ENCODE measurements at regions not wholly inside any gene's neighbourhood (a gene's known extent, or its start where the extent isn't known, plus 50 kb on each side); places are given as distances from the start of the nearest gene placed in this dataset.
"Not testable (repeated sequence)": the region's sequence is repeated elsewhere in the genome, so short reads cannot be mapped to it uniquely, and the experiment has no call there.

DNA sequence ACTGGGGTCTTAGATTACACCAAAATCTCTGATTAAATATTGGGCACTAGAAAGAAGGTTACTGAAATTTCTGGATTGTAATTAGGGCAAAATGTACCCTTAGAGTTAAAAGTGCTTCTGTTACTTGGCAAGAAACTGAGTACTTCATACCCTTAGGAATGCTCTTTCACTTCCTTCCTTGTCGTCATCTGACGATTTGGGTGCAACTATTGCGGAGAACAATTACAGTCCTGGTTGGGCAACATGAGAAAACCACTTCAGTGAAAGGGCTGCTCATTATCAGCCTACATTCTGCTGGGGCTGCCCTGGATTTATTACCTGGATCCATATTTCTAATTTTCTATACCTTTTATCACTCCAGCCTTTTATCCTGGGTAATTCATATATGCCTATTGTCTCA lies 348.5 kb upstream of the MDGA2 start:
- Histone ChIP-seq H3K79me2 (ENCODE audit: insufficient read depth, low read length) (no peaks in the 10 kb centered on the region), H3K36me3 (ENCODE audit: control insufficient read depth in 1 of 2, insufficient read depth in 2 of 2, low read length in 2 of 2) (no peaks in the 10 kb centered on the region), H3K9me2 (ENCODE audit: insufficient read depth) (no peaks in the 10 kb centered on the region), H4K20me1 (ENCODE audit: insufficient read depth) (no peaks in the 10 kb centered on the region), H3K4me3 (replicated peaks in 1 of 2; ENCODE audit: low read depth in 1 of 2, low read length in 2 of 2) (no peak overlapping the region), H3K9me3 (ENCODE audit: control insufficient read depth in 1 of 2, insufficient read depth in 1 of 2, low read depth in 1 of 2, low read length in 2 of 2) (peaks cover 0 to 4% of the 10 kb centered on the region in 2 experiments; a peak in 1 of 4 replicates), H3K27ac (ENCODE audit: low read depth, low read length) (no peak overlapping the region), H3K9ac (ENCODE audit: low read length) (no peak overlapping the region), H2AFZ (ENCODE audit: low read depth, low read length, poor library complexity, severe bottlenecking) (no peak overlapping the region), H3K4me2 (ENCODE audit: low read length) (no peak overlapping the region), H3K4me1 (ENCODE audit: control insufficient read depth in 1 of 2, insufficient read depth in 2 of 2, low read length in 2 of 2) (no peaks in the 10 kb centered on the region), H3K27me3 (ENCODE audit: insufficient read depth, low read length) (no peaks in the 10 kb centered on the region)
- intact Hi-C loops (cut with micrococcal nuclease): no loop called here
- no peak for DNase-seq (ENCODE audit: low read depth, low spot score)
- ATAC-seq: no peak
- TF ChIP-seq CEBPB (IDR thresholded peaks at IDR 0.05; ENCODE audit: low read depth) (no peak), SP1 (IDR thresholded peaks at IDR 0.05; ENCODE audit: low read depth) (no peak), POLR2AphosphoS5 (IDR thresholded peaks at IDR 0.05; ENCODE audit: low read depth, low read length) (no peak), SIN3A (IDR thresholded peaks at IDR 0.05; ENCODE audit: low read depth) (no peak), ELF1 (IDR thresholded peaks at IDR 0.05; ENCODE audit: borderline replicate concordance, low read depth) (no peak), RAD21 (IDR thresholded peaks at IDR 0.05; ENCODE audit: low read depth) (no peak), POLR2A (IDR thresholded peaks at IDR 0.05; ENCODE audit: borderline replicate concordance, extremely low read depth, insufficient read depth, insufficient read length) (no peak), ZNF274 (IDR thresholded peaks at IDR 0.05; ENCODE audit: low read depth, low read length) (no peak), JUND (IDR thresholded peaks at IDR 0.05) (no peak), YY1 (IDR thresholded peaks at IDR 0.05; ENCODE audit: extremely low read depth, insufficient replicate concordance, low read depth, low read length) (no peak), EZH2phosphoT487 (IDR thresholded peaks at IDR 0.05; ENCODE audit: borderline replicate concordance) (no peak), CBX3 (IDR thresholded peaks at IDR 0.05; ENCODE audit: low read depth) (no peak), ZFX (IDR thresholded peaks at IDR 0.05) (no peak), EGR1 (IDR thresholded peaks at IDR 0.05; ENCODE audit: low read depth) (no peak), TCF7L2 (IDR thresholded peaks at IDR 0.05; ENCODE audit: borderline replicate concordance, extremely low read depth, insufficient read depth, insufficient read length) (no peak)
- TF ChIP-seq, protein P1, sequence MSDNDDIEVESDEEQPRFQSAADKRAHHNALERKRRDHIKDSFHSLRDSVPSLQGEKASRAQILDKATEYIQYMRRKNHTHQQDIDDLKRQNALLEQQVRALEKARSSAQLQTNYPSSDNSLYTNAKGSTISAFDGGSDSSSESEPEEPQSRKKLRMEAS (IDR thresholded peaks at IDR 0.05): no peak
- TF ChIP-seq, protein P2, sequence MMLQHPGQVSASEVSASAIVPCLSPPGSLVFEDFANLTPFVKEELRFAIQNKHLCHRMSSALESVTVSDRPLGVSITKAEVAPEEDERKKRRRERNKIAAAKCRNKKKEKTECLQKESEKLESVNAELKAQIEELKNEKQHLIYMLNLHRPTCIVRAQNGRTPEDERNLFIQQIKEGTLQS (IDR thresholded peaks at IDR 0.05): no peak
- TF ChIP-seq, protein P3, sequence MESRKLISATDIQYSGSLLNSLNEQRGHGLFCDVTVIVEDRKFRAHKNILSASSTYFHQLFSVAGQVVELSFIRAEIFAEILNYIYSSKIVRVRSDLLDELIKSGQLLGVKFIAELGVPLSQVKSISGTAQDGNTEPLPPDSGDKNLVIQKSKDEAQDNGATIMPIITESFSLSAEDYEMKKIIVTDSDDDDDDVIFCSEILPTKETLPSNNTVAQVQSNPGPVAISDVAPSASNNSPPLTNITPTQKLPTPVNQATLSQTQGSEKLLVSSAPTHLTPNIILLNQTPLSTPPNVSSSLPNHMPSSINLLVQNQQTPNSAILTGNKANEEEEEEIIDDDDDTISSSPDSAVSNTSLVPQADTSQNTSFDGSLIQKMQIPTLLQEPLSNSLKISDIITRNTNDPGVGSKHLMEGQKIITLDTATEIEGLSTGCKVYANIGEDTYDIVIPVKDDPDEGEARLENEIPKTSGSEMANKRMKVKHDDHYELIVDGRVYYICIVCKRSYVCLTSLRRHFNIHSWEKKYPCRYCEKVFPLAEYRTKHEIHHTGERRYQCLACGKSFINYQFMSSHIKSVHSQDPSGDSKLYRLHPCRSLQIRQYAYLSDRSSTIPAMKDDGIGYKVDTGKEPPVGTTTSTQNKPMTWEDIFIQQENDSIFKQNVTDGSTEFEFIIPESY (IDR thresholded peaks at IDR 0.05; ENCODE audit: extremely low read depth, insufficient replicate concordance, low read length): no peak
- TF ChIP-seq, protein P4, sequence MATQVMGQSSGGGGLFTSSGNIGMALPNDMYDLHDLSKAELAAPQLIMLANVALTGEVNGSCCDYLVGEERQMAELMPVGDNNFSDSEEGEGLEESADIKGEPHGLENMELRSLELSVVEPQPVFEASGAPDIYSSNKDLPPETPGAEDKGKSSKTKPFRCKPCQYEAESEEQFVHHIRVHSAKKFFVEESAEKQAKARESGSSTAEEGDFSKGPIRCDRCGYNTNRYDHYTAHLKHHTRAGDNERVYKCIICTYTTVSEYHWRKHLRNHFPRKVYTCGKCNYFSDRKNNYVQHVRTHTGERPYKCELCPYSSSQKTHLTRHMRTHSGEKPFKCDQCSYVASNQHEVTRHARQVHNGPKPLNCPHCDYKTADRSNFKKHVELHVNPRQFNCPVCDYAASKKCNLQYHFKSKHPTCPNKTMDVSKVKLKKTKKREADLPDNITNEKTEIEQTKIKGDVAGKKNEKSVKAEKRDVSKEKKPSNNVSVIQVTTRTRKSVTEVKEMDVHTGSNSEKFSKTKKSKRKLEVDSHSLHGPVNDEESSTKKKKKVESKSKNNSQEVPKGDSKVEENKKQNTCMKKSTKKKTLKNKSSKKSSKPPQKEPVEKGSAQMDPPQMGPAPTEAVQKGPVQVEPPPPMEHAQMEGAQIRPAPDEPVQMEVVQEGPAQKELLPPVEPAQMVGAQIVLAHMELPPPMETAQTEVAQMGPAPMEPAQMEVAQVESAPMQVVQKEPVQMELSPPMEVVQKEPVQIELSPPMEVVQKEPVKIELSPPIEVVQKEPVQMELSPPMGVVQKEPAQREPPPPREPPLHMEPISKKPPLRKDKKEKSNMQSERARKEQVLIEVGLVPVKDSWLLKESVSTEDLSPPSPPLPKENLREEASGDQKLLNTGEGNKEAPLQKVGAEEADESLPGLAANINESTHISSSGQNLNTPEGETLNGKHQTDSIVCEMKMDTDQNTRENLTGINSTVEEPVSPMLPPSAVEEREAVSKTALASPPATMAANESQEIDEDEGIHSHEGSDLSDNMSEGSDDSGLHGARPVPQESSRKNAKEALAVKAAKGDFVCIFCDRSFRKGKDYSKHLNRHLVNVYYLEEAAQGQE (IDR thresholded peaks at IDR 0.05; ENCODE audit: low read depth): no peak
- ChIA-PET RAD21 (ENCODE audit: low non-redundant PET in 1 of 2, low total read pairs in 2 of 2, uncharacterized antibody in 2 of 2, unreplicated experiment in 2 of 2) (no interaction called here), POLR2A (no interaction called here), CTCF (no interaction called here)
- BruUV-seq (replicated peaks): no TSS peak

DNA sequence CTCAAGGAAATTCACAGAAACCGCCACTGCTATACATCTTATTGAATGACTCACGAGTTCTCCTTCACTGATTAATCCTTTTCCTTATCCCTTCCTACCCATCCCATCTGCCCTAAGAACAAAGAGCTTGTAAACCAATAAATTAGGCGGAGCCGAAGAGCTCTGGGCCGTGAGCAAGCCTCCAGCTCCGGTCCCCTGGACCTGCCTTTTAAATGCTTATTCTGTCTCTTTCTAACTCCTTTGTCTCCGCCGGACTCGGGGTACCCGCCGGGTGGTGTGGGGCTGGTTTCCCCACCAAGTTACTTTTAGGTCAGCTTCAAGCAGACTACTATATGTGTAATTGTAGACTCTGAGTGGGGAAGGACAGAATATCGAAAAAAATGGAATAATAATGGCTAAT lies 336.1 kb upstream of the MDGA2 start:
- H3K27me3 ChIP-seq (ENCODE audit: insufficient read depth, low read length); H3K4me3 ChIP-seq (replicated peaks in 1 of 2; ENCODE audit: low read depth in 1 of 2, low read length in 2 of 2); H3K36me3 ChIP-seq (ENCODE audit: control insufficient read depth in 1 of 2, insufficient read depth in 2 of 2, low read length in 2 of 2); POLR2A ChIA-PET; H3K9me3 ChIP-seq (ENCODE audit: control insufficient read depth in 1 of 2, insufficient read depth in 1 of 2, low read depth in 1 of 2, low read length in 2 of 2); intact Hi-C loops (cut with micrococcal nuclease); H3K27ac ChIP-seq (ENCODE audit: low read depth, low read length); H3K4me2 ChIP-seq (ENCODE audit: low read length); DNase-seq (ENCODE audit: low read depth, low spot score); H3K9me2 ChIP-seq (ENCODE audit: insufficient read depth); BruUV-seq (replicated peaks); H3K9ac ChIP-seq (ENCODE audit: low read length); H3K79me2 ChIP-seq (ENCODE audit: insufficient read depth, low read length); RAD21 ChIA-PET (ENCODE audit: low non-redundant PET in 1 of 2, low total read pairs in 2 of 2, uncharacterized antibody in 2 of 2, unreplicated experiment in 2 of 2); ATAC-seq; H4K20me1 ChIP-seq (ENCODE audit: insufficient read depth); H2AFZ ChIP-seq (ENCODE audit: low read depth, low read length, poor library complexity, severe bottlenecking); CTCF ChIA-PET; H3K4me1 ChIP-seq (ENCODE audit: control insufficient read depth in 1 of 2, insufficient read depth in 2 of 2, low read length in 2 of 2): not testable (repeated sequence)
